ENCODE measurements at regions not wholly inside any gene's neighbourhood (a gene's known extent, or its start where the extent isn't known, plus 50 kb on each side); places are given as distances from the start of the nearest gene placed in this dataset.
A peak's percentile ranks its signal among the peaks of the same experiment; 100 is the strongest.

GRCh38 chr6:154928325-154928922 lies 66.7 kb upstream of the TIAM2 start (continued):
- TF ChIP-seq E2F6 (IDR thresholded peaks at IDR 0.05; ENCODE audit: borderline replicate concordance in 1 of 2, extremely low read depth in 1 of 2, insufficient read depth in 1 of 2, insufficient read length in 1 of 2, low read depth in 1 of 2, low read length in 1 of 2, poor library complexity in 1 of 2, severe bottlenecking in 1 of 2) (no peak), ESRRB (CRISPR knock-in tag; IDR thresholded peaks at IDR 0.05; ENCODE audit: borderline replicate concordance) (no peak), ETS2 (tag; IDR thresholded peaks at IDR 0.05; ENCODE audit: borderline replicate concordance, poor library complexity, severe bottlenecking) (no peak), DEAF1 (CRISPR knock-in tag; IDR thresholded peaks at IDR 0.05) (peak; percentile 89), ZSCAN29 (IDR thresholded peaks at IDR 0.05) (no peak), SMAD3 (CRISPR knock-in tag; conservative IDR thresholded peaks at IDR 0.05) (no peak), SAFB2 (IDR thresholded peaks at IDR 0.05; ENCODE audit: borderline replicate concordance, low read depth, low read length, severe bottlenecking) (no peak), ZFP36 (IDR thresholded peaks at IDR 0.05; ENCODE audit: low read depth, low read length, partially characterized antibody) (no peak), HDAC8 (tag; IDR thresholded peaks at IDR 0.05) (no peak)

Data from K562 (cell line).